ENCODE measurements at regions not wholly inside any gene's neighbourhood (a gene's known extent, or its start where the extent isn't known, plus 50 kb on each side); places are given as distances from the start of the nearest gene placed in this dataset.

GRCh38 chr22:27264184-27264583, 537.4 kb downstream of the MN1 start:
- no peak overlapping the region for H3K4me3 ChIP-seq
- H3K27me3 ChIP-seq = peaks cover 0 to 8% of the 10 kb centered on the region in 2 donors
- no peak for DNase-seq
- no peak overlapping the region for H3K27ac ChIP-seq
- H3K9me3 ChIP-seq = no peaks in the 10 kb centered on the region
- intact Hi-C loops (cut with DNase I; ENCODE audit: low total_unique reads) = no loop called here
- no peak for TF ChIP-seq CTCF (IDR thresholded peaks at IDR 0.05)
- H3K36me3 ChIP-seq = no peaks in the 10 kb centered on the region
- H3K4me1 ChIP-seq = no peaks in the 10 kb centered on the region

- no peak for DNase-seq
- H3K27me3 ChIP-seq = peaks cover 0 to 4% of the 10 kb centered on the region in 2 donors
Observed at GRCh38 chr22:27267145-27267544, 534.4 kb downstream of the MN1 start.

GRCh38 chr22:27269751-27270543, 531.6 kb downstream of the MN1 start:
- Histone ChIP-seq H3K36me3 (no peaks in the 10 kb centered on the region), H3K4me1 (peaks cover 0 to 7% (median 6%) of the 10 kb centered on the region in 4 donors), H3K27ac (no peak overlapping the region), H3K9me3 (no peaks in the 10 kb centered on the region), H3K27me3 (peaks cover 0 to 4% of the 10 kb centered on the region in 2 donors), H3K4me3 (no peak overlapping the region)
- no peak for DNase-seq
- TF ChIP-seq CTCF (IDR thresholded peaks at IDR 0.05) = no peak
- intact Hi-C loops (cut with DNase I; ENCODE audit: low total_unique reads) = no loop called here

More at GRCh38 chr22:27267145-27267544, 534.4 kb downstream of the MN1 start:
- no peak for TF ChIP-seq CTCF (IDR thresholded peaks at IDR 0.05)
- Histone ChIP-seq H3K9me3 (no peaks in the 10 kb centered on the region), H3K4me3 (no peak overlapping the region), H3K4me1 (peaks cover 0 to 7% (median 6%) of the 10 kb centered on the region in 4 donors), H3K27ac (no peak overlapping the region), H3K36me3 (no peaks in the 10 kb centered on the region)
- intact Hi-C loops (cut with DNase I; ENCODE audit: low total_unique reads) = no loop called here

GRCh38 chr22:27270818-27271510, 530.6 kb downstream of the MN1 start:
- Histone ChIP-seq H3K9me3 (no peaks in the 10 kb centered on the region), H3K4me3 (no peak overlapping the region), H3K36me3 (no peaks in the 10 kb centered on the region), H3K27ac (no peak overlapping the region), H3K4me1 (peaks cover 0 to 7% (median 6%) of the 10 kb centered on the region in 4 donors), H3K27me3 (peaks cover 0 to 4% of the 10 kb centered on the region in 2 donors)
- no peak for TF ChIP-seq CTCF (IDR thresholded peaks at IDR 0.05)
- no peak for DNase-seq
- intact Hi-C loops (cut with DNase I; ENCODE audit: low total_unique reads) = no loop called here

GRCh38 chr22:27273436-27273835, 528.1 kb downstream of the MN1 start:
- peaks cover 0 to 7% (median 6%) of the 10 kb centered on the region in 4 donors for H3K4me1 ChIP-seq
- no peak overlapping the region for H3K27ac ChIP-seq
- no peak for TF ChIP-seq CTCF (IDR thresholded peaks at IDR 0.05)
- DNase-seq = no peak
- H3K36me3 ChIP-seq = no peaks in the 10 kb centered on the region
- intact Hi-C loops (cut with DNase I; ENCODE audit: low total_unique reads) = no loop called here
- peaks cover 0 to 3% of the 10 kb centered on the region in 2 donors for H3K27me3 ChIP-seq
- H3K4me3 ChIP-seq = no peak overlapping the region
- peaks cover 0 to 10% (median 6%) of the 10 kb centered on the region in 3 donors for H3K9me3 ChIP-seq

Data from tibial artery (tissue), 4 donors.